Choroid plexus epithelial cell (primary cell): ENCODE measurements at regions not wholly inside any gene's neighbourhood (a gene's known extent, or its start where the extent isn't known, plus 50 kb on each side); places are given as distances from the start of the nearest gene placed in this dataset.
"Not testable (repeated sequence)": the region's sequence is repeated elsewhere in the genome, so short reads cannot be mapped to it uniquely, and the experiment has no call there.

Source experiments
- DNase-seq: peaks from one replicate; pipeline ENCODE4 v3.0.0-alpha.2; 2010; ENCODE audit warnings: low read depth
- H3K4me3 ChIP-seq: 2 replicates; pipeline ENCODE4 v1.5.1; 2011; ENCODE audit warnings: low read depth, mild to moderate bottlenecking, control low read depth, low read length, moderate library complexity
- TF ChIP-seq, protein P1 (sequence below): conservative IDR thresholded peaks from 2 replicates; pipeline ENCODE4 v1.5.1; 2011; ENCODE audit warnings: low read depth, mild to moderate bottlenecking, control low read depth, inconsistent platforms, low read length, moderate library complexity

DNA sequence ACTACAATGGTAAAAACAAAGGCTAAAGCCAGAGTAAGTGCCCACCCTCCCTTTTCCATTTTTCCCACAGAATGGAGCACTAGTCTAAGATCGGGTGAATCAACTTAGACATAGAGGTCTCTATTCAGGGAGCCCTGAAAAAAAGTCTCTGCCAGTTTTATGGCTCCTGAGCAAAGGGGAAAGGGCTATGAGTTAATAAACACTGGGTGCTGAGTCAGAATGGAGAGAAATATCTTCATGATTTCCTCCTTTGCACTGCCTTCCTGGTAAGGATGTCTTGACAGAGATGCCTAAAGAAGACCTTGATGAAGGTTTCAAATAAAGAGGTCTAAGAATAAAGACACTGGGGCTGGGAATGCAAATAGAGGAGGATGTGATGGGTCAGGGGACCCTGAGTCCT lies 607.4 kb upstream of the MBL2 start:
- TF ChIP-seq, protein P1, sequence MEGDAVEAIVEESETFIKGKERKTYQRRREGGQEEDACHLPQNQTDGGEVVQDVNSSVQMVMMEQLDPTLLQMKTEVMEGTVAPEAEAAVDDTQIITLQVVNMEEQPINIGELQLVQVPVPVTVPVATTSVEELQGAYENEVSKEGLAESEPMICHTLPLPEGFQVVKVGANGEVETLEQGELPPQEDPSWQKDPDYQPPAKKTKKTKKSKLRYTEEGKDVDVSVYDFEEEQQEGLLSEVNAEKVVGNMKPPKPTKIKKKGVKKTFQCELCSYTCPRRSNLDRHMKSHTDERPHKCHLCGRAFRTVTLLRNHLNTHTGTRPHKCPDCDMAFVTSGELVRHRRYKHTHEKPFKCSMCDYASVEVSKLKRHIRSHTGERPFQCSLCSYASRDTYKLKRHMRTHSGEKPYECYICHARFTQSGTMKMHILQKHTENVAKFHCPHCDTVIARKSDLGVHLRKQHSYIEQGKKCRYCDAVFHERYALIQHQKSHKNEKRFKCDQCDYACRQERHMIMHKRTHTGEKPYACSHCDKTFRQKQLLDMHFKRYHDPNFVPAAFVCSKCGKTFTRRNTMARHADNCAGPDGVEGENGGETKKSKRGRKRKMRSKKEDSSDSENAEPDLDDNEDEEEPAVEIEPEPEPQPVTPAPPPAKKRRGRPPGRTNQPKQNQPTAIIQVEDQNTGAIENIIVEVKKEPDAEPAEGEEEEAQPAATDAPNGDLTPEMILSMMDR, result no peak
- H3K4me3 ChIP-seq, result no peak overlapping the region
- no peak for DNase-seq

DNA sequence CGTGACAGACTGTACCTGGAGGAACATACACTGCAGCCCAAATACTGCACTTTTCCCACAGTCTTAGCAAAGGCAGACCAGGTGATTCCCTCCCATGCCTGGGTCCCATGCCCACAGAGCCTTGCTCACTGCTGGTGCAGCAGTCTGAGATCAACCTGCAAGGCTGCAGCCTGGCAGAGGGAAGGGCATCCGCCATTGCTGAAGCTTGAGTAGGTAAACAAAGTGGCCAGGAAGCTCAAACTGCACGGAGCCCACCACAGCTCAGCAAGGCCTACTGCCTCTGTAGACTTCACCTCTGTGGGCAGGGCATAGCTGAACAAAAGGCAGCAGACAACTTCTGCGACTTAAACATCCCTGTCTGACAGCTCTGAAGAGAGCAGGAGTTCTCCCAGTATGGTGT lies 597.8 kb upstream of the MBL2 start:
- no peak overlapping the region for H3K4me3 ChIP-seq
- TF ChIP-seq, protein P1, result no peak
- no peak for DNase-seq

DNA sequence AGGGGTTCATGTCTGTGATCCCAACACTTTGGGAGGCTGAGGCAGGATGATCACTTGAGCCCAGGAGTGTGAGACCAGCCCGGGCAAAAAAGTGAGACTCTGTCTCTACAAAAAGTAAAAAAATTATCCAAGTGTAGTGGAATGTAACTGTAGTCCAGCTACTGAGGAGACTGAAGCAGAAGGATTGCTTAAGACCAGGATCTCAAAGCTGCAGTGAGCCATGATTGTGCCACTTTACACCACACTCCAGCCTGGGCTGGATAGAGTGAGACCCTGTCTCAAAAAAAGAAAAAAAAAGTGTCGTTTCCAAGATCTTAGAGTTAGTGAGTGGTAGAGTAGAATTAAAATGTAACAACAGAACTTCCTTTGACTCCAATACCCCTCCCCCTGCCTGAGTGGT lies 589.4 kb upstream of the MBL2 start:
- TF ChIP-seq, protein P1, result no peak
- DNase-seq, result no peak
- H3K4me3 ChIP-seq, result no peak overlapping the region

DNA sequence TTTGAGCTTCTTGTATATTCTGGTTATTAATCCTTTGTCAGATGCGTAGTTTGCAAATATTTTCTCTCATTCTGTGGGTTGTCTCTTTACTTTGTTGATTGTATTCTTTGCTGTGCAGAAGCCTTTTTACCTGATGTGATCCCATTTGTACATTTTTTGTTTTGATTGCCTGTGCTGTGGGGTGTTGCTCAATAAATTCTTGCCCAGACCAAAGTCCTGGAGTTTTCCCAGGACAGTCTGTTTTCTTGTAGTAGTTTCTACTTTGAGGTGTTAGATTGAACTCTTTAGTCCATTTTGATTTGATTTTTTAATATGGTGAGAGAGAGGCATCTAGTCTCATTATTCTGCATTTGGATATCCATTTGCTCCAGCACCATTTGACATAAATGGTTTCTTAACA lies 588.7 kb upstream of the MBL2 start:
- no peak for DNase-seq
- TF ChIP-seq, protein P1, result no peak
- H3K4me3 ChIP-seq, result no peak overlapping the region

DNA sequence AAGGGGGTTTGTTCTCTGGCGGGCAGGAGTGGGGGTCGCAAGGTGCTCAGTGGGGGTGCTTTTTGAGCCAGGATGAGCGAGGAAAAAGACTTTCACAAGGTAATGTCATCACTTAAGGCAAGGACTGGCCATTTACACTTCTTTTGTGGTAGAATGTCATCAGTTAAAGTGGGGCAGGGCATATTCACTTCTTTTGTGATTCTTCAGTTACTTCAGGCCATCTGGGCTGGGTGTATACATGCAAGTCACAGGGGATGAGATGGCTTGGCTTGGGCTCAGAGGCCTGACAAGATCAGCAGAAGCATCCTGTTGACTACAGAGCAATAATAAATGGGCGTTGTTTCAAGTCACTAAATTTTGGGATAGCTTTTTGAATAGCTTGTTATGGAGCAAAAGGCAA lies 586.4 kb upstream of the MBL2 start:
- H3K4me3 ChIP-seq, result not testable (repeated sequence)

DNA sequence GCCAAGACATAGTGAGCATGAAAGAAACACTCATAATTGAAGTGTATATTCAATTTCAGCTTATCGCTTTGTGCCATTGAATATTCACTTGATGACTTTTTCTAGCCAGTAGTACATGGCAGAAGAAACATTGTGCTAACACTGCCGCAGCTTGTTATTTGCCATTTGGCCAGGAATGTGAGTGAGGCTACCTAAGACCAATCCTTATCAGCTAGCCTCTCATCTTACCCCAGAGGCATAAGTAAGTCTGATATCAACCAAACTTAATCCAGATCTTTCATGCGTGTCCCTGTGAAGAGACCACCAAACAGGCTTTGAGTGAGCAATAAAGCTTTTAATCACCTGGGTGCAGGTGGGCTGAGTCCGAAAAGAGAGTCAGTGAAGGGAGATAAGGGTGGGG lies 586.0 kb upstream of the MBL2 start:
- H3K4me3 ChIP-seq, result no peak overlapping the region
- TF ChIP-seq, protein P1, result no peak
- no peak for DNase-seq

More for the DNA sequence above, 586.4 kb upstream of the MBL2 start:
- not testable (repeated sequence) for DNase-seq

DNA sequence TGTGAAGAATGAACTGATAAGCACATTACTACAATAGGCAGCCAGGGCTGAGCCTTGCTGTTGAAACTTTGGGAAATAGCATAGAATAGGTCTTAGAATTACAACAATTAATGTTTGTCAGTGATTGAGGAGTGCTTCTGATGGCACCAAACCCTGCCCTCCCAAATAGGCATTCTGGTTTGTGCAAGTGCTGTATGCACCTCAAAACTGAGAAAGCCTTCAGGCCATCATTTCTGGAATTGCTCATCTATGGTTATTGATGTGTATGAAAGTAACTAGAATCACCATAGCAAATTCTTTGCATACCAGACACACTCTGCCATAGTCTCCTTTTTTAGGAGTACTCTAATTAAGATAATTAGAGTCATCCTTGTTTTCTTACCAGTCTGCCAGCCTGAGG lies 585.0 kb upstream of the MBL2 start:
- no peak for DNase-seq
- TF ChIP-seq, protein P1, result no peak
- H3K4me3 ChIP-seq, result no peak overlapping the region

DNA sequence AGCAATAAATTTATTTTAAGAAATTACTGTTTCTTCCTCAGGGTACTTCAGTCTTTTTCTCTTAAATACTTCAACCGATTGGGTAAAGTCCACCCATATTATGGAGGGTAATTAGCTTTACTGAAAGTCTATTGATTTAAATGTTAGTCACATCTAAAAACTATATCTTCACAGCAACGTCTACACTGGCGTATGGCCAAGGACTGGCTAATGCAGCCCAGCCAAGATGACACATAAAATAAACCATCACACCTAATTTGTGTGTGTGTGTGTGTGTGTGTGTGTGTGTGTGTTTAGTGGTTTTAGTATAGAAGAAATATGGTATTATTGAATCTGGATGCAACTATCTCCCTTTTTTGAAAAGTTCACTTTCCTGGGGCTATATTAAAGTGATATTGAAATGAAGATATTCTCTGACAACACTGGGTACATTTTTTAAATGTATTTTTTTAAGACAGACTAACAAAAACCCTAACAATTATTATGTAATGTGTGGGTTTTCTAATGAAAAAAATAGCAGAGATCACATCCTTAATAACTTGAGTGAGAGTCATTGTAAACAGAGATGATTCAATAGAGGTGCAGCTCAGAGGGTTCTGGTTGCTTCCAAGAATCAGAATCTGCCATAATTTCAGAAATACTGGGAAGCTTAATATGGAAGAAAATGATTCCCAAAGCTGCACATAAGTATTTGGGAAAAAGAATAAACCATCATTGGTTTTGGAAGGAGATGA lies 584.2 kb upstream of the MBL2 start:
- TF ChIP-seq, protein P1, result no peak
- H3K4me3 ChIP-seq, result no peak overlapping the region
- no peak for DNase-seq

DNA sequence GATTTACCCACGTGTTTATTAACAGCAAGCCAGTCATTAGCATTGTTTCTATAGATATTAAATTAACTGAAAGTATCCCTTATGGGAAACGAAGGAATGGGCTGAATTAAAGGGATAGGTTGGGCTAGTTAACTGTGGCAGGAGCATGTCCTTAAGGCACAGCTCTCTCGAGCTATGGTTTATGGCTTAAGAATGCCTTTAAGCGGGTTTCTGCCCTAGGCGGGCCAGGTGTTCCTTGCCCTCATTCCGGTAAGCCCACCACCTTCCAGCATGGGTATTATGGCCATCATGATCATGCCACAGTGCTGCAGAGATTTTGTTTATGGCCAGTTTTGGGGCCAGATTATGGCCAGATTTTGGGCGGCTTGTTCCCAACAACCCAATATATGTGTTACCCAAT lies 569.9 kb upstream of the MBL2 start:
- H3K4me3 ChIP-seq, DNase-seq: not testable (repeated sequence)

DNA sequence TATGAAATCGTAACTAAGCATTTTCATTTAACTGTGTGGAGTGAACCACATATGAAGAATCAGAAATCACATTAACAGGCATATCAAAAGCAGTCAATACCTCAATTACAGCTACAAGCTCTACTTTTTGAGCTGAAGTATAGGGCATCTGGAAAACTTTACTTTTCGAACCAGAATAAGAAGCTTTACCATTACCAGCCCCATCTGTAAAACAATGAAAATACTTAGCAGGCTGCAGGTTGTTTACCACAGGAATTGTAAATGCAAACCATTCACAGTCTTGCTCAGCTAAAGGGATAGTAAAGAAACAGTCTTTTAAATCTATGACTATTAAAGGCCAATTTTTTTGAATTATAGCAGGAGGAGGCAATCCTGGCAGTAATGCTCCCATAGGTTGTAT lies 565.6 kb upstream of the MBL2 start:
- H3K4me3 ChIP-seq, DNase-seq: not testable (repeated sequence)

DNA sequence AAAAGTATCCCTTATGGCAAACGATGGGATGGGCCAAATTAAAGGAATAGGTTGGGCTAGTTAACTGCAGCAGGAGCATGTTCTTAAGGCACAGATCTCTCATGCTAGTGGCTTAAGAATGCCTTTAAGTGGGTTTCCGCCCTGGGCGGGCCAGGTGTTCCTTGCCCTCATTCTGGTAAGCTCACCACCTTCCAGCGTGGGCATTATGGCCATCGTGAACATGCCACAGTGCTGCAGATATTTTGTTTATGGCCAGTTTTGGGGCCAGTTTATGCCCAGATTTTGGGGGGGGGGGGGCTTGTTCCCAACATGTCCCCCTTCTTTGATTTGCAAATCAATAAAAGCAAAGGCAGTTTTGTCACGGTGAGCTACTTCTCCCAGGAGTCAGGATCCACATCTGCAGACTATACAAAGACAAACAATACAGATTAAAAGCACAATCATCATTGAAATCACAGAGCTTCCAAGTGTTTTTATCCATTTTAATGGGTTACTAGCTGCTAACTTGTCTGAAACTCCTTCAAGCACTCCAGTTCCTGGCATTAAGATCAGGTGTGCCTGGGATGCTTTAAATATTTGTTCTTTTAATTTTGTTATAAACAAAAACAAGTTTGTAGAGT lies 563.3 kb upstream of the MBL2 start:
- DNase-seq, result not testable (repeated sequence)

More for the DNA sequence above, 563.3 kb upstream of the MBL2 start:
- not testable (repeated sequence) for H3K4me3 ChIP-seq
